KMS-11 (cell line): ENCODE measurements at regions not wholly inside any gene's neighbourhood (a gene's known extent, or its start where the extent isn't known, plus 50 kb on each side); places are given as distances from the start of the nearest gene placed in this dataset.

ENCODE experiments used
- H2AFZ ChIP-seq: fragments of 200-600 bp; sonication (generic); 2 replicates; pipeline ENCODE4 v1.6.1; 2016; ENCODE audit warnings: antibody characterized with exemption, mixed run types, low read depth
- H3K27ac ChIP-seq: fragments of 200-600 bp; sonication (generic); 2 replicates; pipeline ENCODE4 v1.6.1; 2016; ENCODE audit warnings: mild to moderate bottlenecking, mixed run types
- H3K27me3 ChIP-seq: fragments of 200-600 bp; sonication (generic); 2 replicates; pipeline ENCODE4 v1.6.1; 2017; ENCODE audit warnings: mild to moderate bottlenecking, low read depth, mixed run types, moderate library complexity; ENCODE audit not compliant: insufficient read depth
- H3K36me3 ChIP-seq: fragments of 200-600 bp; sonication (generic); 2 replicates; pipeline ENCODE4 v1.6.1; 2017; ENCODE audit warnings: mild to moderate bottlenecking, mixed run types; ENCODE audit not compliant: insufficient read depth
- H3K4me1 ChIP-seq: fragments of 200-600 bp; sonication (generic); 2 replicates; pipeline ENCODE4 v1.6.1; 2016; ENCODE audit warnings: mild to moderate bottlenecking, low read depth, mixed run types; ENCODE audit not compliant: poor library complexity, severe bottlenecking
- H3K4me2 ChIP-seq: fragments of 200-600 bp; sonication (generic); 2 replicates; pipeline ENCODE4 v1.7.0; 2016; ENCODE audit warnings: mild to moderate bottlenecking, mixed run types
- H3K4me3 ChIP-seq: fragments of 200-600 bp; sonication (generic); IDR thresholded peaks from 2 replicates; pipeline ENCODE4 v1.6.1; 2017; ENCODE audit warnings: low read depth, low read length, mixed read lengths; ENCODE audit not compliant: insufficient read depth
- H3K79me2 ChIP-seq: fragments of 200-600 bp; sonication (generic); 2 replicates; pipeline ENCODE4 v1.6.1; 2016; ENCODE audit warnings: low read depth, mixed run types; ENCODE audit not compliant: insufficient read depth
- H3K9ac ChIP-seq: fragments of 200-600 bp; sonication (generic); 2 replicates; pipeline ENCODE4 v1.6.1; 2016; ENCODE audit warnings: mild to moderate bottlenecking, mixed run types
- H4K20me1 ChIP-seq: fragments of 200-600 bp; sonication (generic); 2 replicates; pipeline ENCODE4 v1.6.1; 2016; ENCODE audit warnings: mild to moderate bottlenecking, mixed run types; ENCODE audit not compliant: insufficient read depth
- CTCF ChIP-seq: fragments of 200-600 bp; sonication (generic); conservative IDR thresholded peaks from 2 replicates; pipeline ENCODE4 v1.6.1; 2017; ENCODE audit warnings: low read depth, mild to moderate bottlenecking, antibody characterized with exemption, low read length, moderate library complexity, mixed read lengths

GRCh38 chr5:13640270-13640669 is 304.2 kb downstream of the DNAH5 start:
- H4K20me1 ChIP-seq: no peaks in the 10 kb centered on the region
- no peaks in the 10 kb centered on the region for H3K36me3 ChIP-seq
- no peak overlapping the region for H3K9ac ChIP-seq
- H3K27me3 ChIP-seq: no peaks in the 10 kb centered on the region
- H3K4me1 ChIP-seq: no peaks in the 10 kb centered on the region
- TF ChIP-seq CTCF: no peak
- H3K4me2 ChIP-seq: no peak overlapping the region
- no peak overlapping the region for H3K4me3 ChIP-seq
- H3K27ac ChIP-seq: no peak overlapping the region
- H2AFZ ChIP-seq: no peak overlapping the region
- H3K79me2 ChIP-seq: no peaks in the 10 kb centered on the region

- no peaks in the 10 kb centered on the region for H3K4me1 ChIP-seq
- H3K36me3 ChIP-seq: no peaks in the 10 kb centered on the region
- no peak for TF ChIP-seq CTCF
- H3K4me3 ChIP-seq: no peak overlapping the region
- H3K27ac ChIP-seq: no peak overlapping the region
- H3K9ac ChIP-seq: no peak overlapping the region
- H3K79me2 ChIP-seq: no peaks in the 10 kb centered on the region
- H3K4me2 ChIP-seq: no peak overlapping the region
- H2AFZ ChIP-seq: no peak overlapping the region
- H4K20me1 ChIP-seq: no peaks in the 10 kb centered on the region
- no peaks in the 10 kb centered on the region for H3K27me3 ChIP-seq
These were observed 311.8 kb downstream of the DNAH5 start for GRCh38 chr5:13632676-13633075.

- H3K27me3 ChIP-seq: no peaks in the 10 kb centered on the region
- H3K9ac ChIP-seq: no peak overlapping the region
- no peak overlapping the region for H3K4me3 ChIP-seq
- no peak overlapping the region for H3K27ac ChIP-seq
- no peak overlapping the region for H3K4me2 ChIP-seq
- no peaks in the 10 kb centered on the region for H4K20me1 ChIP-seq
- H3K79me2 ChIP-seq: no peaks in the 10 kb centered on the region
- no peak overlapping the region for H2AFZ ChIP-seq
- TF ChIP-seq CTCF: no peak
- H3K4me1 ChIP-seq: no peaks in the 10 kb centered on the region
- no peaks in the 10 kb centered on the region for H3K36me3 ChIP-seq
These were observed 315.3 kb downstream of the DNAH5 start for GRCh38 chr5:13629218-13629617.

- no peak for TF ChIP-seq CTCF
These were observed 316.6 kb downstream of the DNAH5 start for GRCh38 chr5:13627673-13628454.

More at GRCh38 chr5:13627673-13628454, 316.6 kb downstream of the DNAH5 start:
- Histone ChIP-seq H3K4me2 (no peak overlapping the region), H3K79me2 (no peaks in the 10 kb centered on the region), H3K4me1 (no peaks in the 10 kb centered on the region), H2AFZ (no peak overlapping the region), H3K9ac (no peak overlapping the region), H3K27ac (no peak overlapping the region), H3K36me3 (no peaks in the 10 kb centered on the region), H3K27me3 (no peaks in the 10 kb centered on the region), H4K20me1 (no peaks in the 10 kb centered on the region), H3K4me3 (no peak overlapping the region)
